WI38 (cell line): ENCODE measurements at regions not wholly inside any gene's neighbourhood (a gene's known extent, or its start where the extent isn't known, plus 50 kb on each side); places are given as distances from the start of the nearest gene placed in this dataset.

Experiments
- H3K4me3 ChIP-seq: 2 replicates; pipeline ENCODE4 v1.5.1; 2011; ENCODE audit warnings: low read depth, mild to moderate bottlenecking, control low read depth, low read length
- CTCF ChIP-seq: IDR thresholded peaks from 2 replicates; pipeline ENCODE4 v1.5.1; 2012; ENCODE audit warnings: low read depth, mild to moderate bottlenecking, control low read depth, low read length

GRCh38 chr10:117662751-117663540, 120.4 kb downstream of the EMX2 start:
- TF ChIP-seq CTCF: no peak
- H3K4me3 ChIP-seq: no peak overlapping the region

GRCh38 chr10:117663750-117664149, 121.2 kb downstream of the EMX2 start:
- no peak overlapping the region for H3K4me3 ChIP-seq
- no peak for TF ChIP-seq CTCF

GRCh38 chr10:117664288-117664687, 121.7 kb downstream of the EMX2 start:
- H3K4me3 ChIP-seq: no peak overlapping the region
- no peak for TF ChIP-seq CTCF

GRCh38 chr10:117666166-117666565, 123.6 kb downstream of the EMX2 start:
- H3K4me3 ChIP-seq: no peak overlapping the region
- no peak for TF ChIP-seq CTCF

- no peak overlapping the region for H3K4me3 ChIP-seq
- TF ChIP-seq CTCF: no peak
These were observed 124.4 kb downstream of the EMX2 start for GRCh38 chr10:117666965-117667364.

GRCh38 chr10:117667831-117668230, 125.3 kb downstream of the EMX2 start:
- no peak overlapping the region for H3K4me3 ChIP-seq
- TF ChIP-seq CTCF: no peak

- H3K4me3 ChIP-seq: no peak overlapping the region
- no peak for TF ChIP-seq CTCF
These were observed 125.9 kb downstream of the EMX2 start for GRCh38 chr10:117668327-117669008.
